DOHH2 (cell line): ENCODE measurements at regions not wholly inside any gene's neighbourhood (a gene's known extent, or its start where the extent isn't known, plus 50 kb on each side); places are given as distances from the start of the nearest gene placed in this dataset.

Experiments used
- H3F3A ChIP-seq: fragments of 200-600 bp; sonication (generic), shearing (Covaris generic); 2 replicates; pipeline ENCODE4 v1.6.0; 2016; ENCODE audit warnings: antibody characterized with exemption, mild to moderate bottlenecking; ENCODE audit not compliant: control insufficient read depth, insufficient read depth
- H3K27ac ChIP-seq: fragments of 200-600 bp; sonication (generic); 2 replicates; pipeline ENCODE4 v1.5.1; 2014; ENCODE audit warnings: low read depth, mild to moderate bottlenecking, low read length, moderate library complexity
- H3K27me3 ChIP-seq: fragments of 200-600 bp; sonication (generic); 2 replicates; pipeline ENCODE4 v1.6.1; 2014; ENCODE audit warnings: mild to moderate bottlenecking, low read length, mixed read lengths; ENCODE audit not compliant: control insufficient read depth
- H3K36me3 ChIP-seq: fragments of 200-600 bp; sonication (generic); 2 replicates; pipeline ENCODE4 v1.6.1; 2014; ENCODE audit warnings: mild to moderate bottlenecking, low read length, moderate library complexity, mixed read lengths; ENCODE audit not compliant: control insufficient read depth
- H3K4me1 ChIP-seq: fragments of 200-600 bp; sonication (generic); 2 replicates; pipeline ENCODE4 v1.6.1; 2014; ENCODE audit warnings: mild to moderate bottlenecking, low read length, mixed read lengths; ENCODE audit not compliant: control insufficient read depth
- H3K4me2 ChIP-seq: fragments of 200-600 bp; sonication (generic); 2 replicates; pipeline ENCODE4 v1.6.0; 2014; ENCODE audit warnings: mild to moderate bottlenecking, low read length, moderate library complexity
- H3K4me3 ChIP-seq: fragments of 200-600 bp; sonication (generic); 2 replicates; pipeline ENCODE4 v1.5.1; 2014; ENCODE audit warnings: mild to moderate bottlenecking, low read length, mixed read lengths
- H3K79me2 ChIP-seq: fragments of 200-600 bp; sonication (generic); 2 replicates; pipeline ENCODE4 v1.6.1; 2014; ENCODE audit warnings: mild to moderate bottlenecking, low read length, mixed read lengths; ENCODE audit not compliant: control insufficient read depth
- H3K9me2 ChIP-seq: fragments of 200-600 bp; sonication (generic); replicated peaks from 2 replicates; pipeline ENCODE4 v1.6.1; 2014; ENCODE audit warnings: mild to moderate bottlenecking, low read length, mixed read lengths; ENCODE audit not compliant: control insufficient read depth
- H3K9me3 ChIP-seq: fragments of 200-600 bp; sonication (generic); 2 replicates; pipeline ENCODE4 v1.6.1; 2014; ENCODE audit warnings: antibody characterized with exemption, low read length, mixed read lengths; ENCODE audit not compliant: control insufficient read depth, insufficient read depth
- H4K20me1 ChIP-seq: fragments of 200-600 bp; sonication (generic); 2 replicates; pipeline ENCODE4 v1.6.0; 2014; ENCODE audit warnings: low read depth, mild to moderate bottlenecking, antibody characterized with exemption, low read length, moderate library complexity; ENCODE audit not compliant: control insufficient read depth, insufficient read depth
- CTCF ChIP-seq: fragments of 200-600 bp; sonication (generic); IDR thresholded peaks from one replicate; pipeline ENCODE4 v1.5.1; 2014; ENCODE audit warnings: antibody characterized with exemption, mild to moderate bottlenecking, low read depth, low read length; ENCODE audit not compliant: poor library complexity, severe bottlenecking
- EZH2phosphoT487 ChIP-seq: fragments of 200-600 bp; sonication (generic); IDR thresholded peaks from 2 replicates; pipeline ENCODE4 v1.6.1; 2017; ENCODE audit warnings: borderline replicate concordance, mild to moderate bottlenecking, antibody characterized with exemption, low read length, moderate library complexity, mixed read lengths

- Histone ChIP-seq H3K4me1 (no peaks in the 10 kb centered on the region), H3K4me3 (no peak overlapping the region), H3F3A (no peaks in the 10 kb centered on the region), H3K4me2 (no peak overlapping the region), H3K27ac (no peak overlapping the region), H3K36me3 (no peaks in the 10 kb centered on the region), H3K79me2 (no peaks in the 10 kb centered on the region), H3K9me3 (no peaks in the 10 kb centered on the region), H3K9me2 (no peaks in the 10 kb centered on the region), H3K27me3 (no peaks in the 10 kb centered on the region), H4K20me1 (no peaks in the 10 kb centered on the region)
- no peak for TF ChIP-seq CTCF
- TF ChIP-seq EZH2phosphoT487 = no peak
These were observed 164.7 kb downstream of the SCP2D1 start for GRCh38 chr20:18978311-18978710.

GRCh38 chr20:18979132-18979531 is 165.5 kb downstream of the SCP2D1 start:
- H3K79me2 ChIP-seq = no peaks in the 10 kb centered on the region
- no peaks in the 10 kb centered on the region for H3K36me3 ChIP-seq
- no peaks in the 10 kb centered on the region for H3K9me2 ChIP-seq
- H3F3A ChIP-seq = no peaks in the 10 kb centered on the region
- no peaks in the 10 kb centered on the region for H4K20me1 ChIP-seq
- TF ChIP-seq EZH2phosphoT487 = no peak
- no peak for TF ChIP-seq CTCF
- no peak overlapping the region for H3K27ac ChIP-seq
- no peaks in the 10 kb centered on the region for H3K9me3 ChIP-seq
- no peaks in the 10 kb centered on the region for H3K27me3 ChIP-seq
- H3K4me1 ChIP-seq = no peaks in the 10 kb centered on the region
- no peak overlapping the region for H3K4me2 ChIP-seq
- H3K4me3 ChIP-seq = no peak overlapping the region

GRCh38 chr20:18981962-18982539 is 168.5 kb downstream of the SCP2D1 start:
- Histone ChIP-seq H3K27ac (no peak overlapping the region), H3K4me2 (no peak overlapping the region), H3K9me3 (no peaks in the 10 kb centered on the region), H3K36me3 (no peaks in the 10 kb centered on the region), H3F3A (no peaks in the 10 kb centered on the region), H3K4me3 (no peak overlapping the region), H3K79me2 (no peaks in the 10 kb centered on the region), H3K4me1 (no peaks in the 10 kb centered on the region), H3K9me2 (no peaks in the 10 kb centered on the region), H4K20me1 (no peaks in the 10 kb centered on the region), H3K27me3 (no peaks in the 10 kb centered on the region)
- TF ChIP-seq CTCF (no peak), EZH2phosphoT487 (no peak)

GRCh38 chr20:18983796-18984195 is 170.2 kb downstream of the SCP2D1 start:
- H3K4me3 ChIP-seq = no peak overlapping the region
- H3K79me2 ChIP-seq = no peaks in the 10 kb centered on the region
- H3K9me2 ChIP-seq = no peaks in the 10 kb centered on the region
- H3K27me3 ChIP-seq = no peaks in the 10 kb centered on the region
- TF ChIP-seq CTCF (no peak), EZH2phosphoT487 (no peak)
- H3K4me2 ChIP-seq = no peak overlapping the region
- no peak overlapping the region for H3K27ac ChIP-seq
- H4K20me1 ChIP-seq = no peaks in the 10 kb centered on the region
- no peaks in the 10 kb centered on the region for H3K9me3 ChIP-seq
- H3K36me3 ChIP-seq = no peaks in the 10 kb centered on the region
- H3K4me1 ChIP-seq = no peaks in the 10 kb centered on the region
- H3F3A ChIP-seq = no peaks in the 10 kb centered on the region
